AG04449 (cell line): ENCODE measurements at regions not wholly inside any gene's neighbourhood (a gene's known extent, or its start where the extent isn't known, plus 50 kb on each side); places are given as distances from the start of the nearest gene placed in this dataset.

Experiments
- CTCF ChIA-PET: fragments of 350-600 bp; formaldehyde crosslinking; extraction: SDS; loops from one replicate; lab custom pipeline; 2021; ENCODE audit warnings: antibody characterized with exemption; lab: Yijun Ruan, JAX
- POLR2A ChIA-PET: fragments of 400-600, 350-600 bp; formaldehyde crosslinking; extraction: SDS; loops from one replicate; lab custom pipeline; 2020; ENCODE audit warnings: antibody characterized with exemption, inconsistent platforms; lab: Yijun Ruan, JAX
- DNase-seq: peaks from one replicate; pipeline ENCODE4 v3.0.0-alpha.2; 2010; ENCODE audit warnings: low read depth, low spot score
- H3K4me3 ChIP-seq: 2 replicates; pipeline ENCODE4 v1.5.1; 2011; ENCODE audit warnings: low read depth, mild to moderate bottlenecking, control low read depth, low read length
- CTCF ChIP-seq: IDR thresholded peaks from one replicate; pipeline ENCODE4 v1.5.1; 2011; ENCODE audit warnings: mild to moderate bottlenecking, moderate library complexity, low read length, control low read depth, inconsistent platforms; ENCODE audit not compliant: insufficient read depth; ENCODE audit errors: missing control alignments

GRCh38 chr13:29677627-29678026 is 82.1 kb upstream of the SLC7A1 start:
- ChIA-PET POLR2A (no interaction called here), CTCF (no interaction called here)
- no peak for DNase-seq
- no peak overlapping the region for H3K4me3 ChIP-seq
- TF ChIP-seq CTCF = no peak

- H3K4me3 ChIP-seq = no peak overlapping the region
- DNase-seq = no peak
- CTCF ChIA-PET = interaction anchor here (0.7 kb wide), 1 partner anchor 31 kb away, joined by 4 read pairs; no protein-coding TSS in a partner anchor
- POLR2A ChIA-PET = no interaction called here
- TF ChIP-seq CTCF = no peak
Observed at GRCh38 chr13:29676941-29677452, 81.5 kb upstream of the SLC7A1 start.

GRCh38 chr13:29676535-29676934 is 81.0 kb upstream of the SLC7A1 start:
- no peak for TF ChIP-seq CTCF
- CTCF ChIA-PET = interaction anchor here (0.7 to 1.2 kb wide), 2 partner anchors 32 to 70 kb away, joined by 3 to 4 read pairs; no protein-coding TSS in a partner anchor
- peak; percentile 12 for DNase-seq
- POLR2A ChIA-PET = no interaction called here
- no peak overlapping the region for H3K4me3 ChIP-seq

- CTCF ChIA-PET = no interaction called here
Observed at GRCh38 chr13:29674532-29674931, 79.0 kb upstream of the SLC7A1 start.

GRCh38 chr13:29664591-29664990 is 69.1 kb upstream of the SLC7A1 start:
- no peak for TF ChIP-seq CTCF
- DNase-seq = no peak
- no peak overlapping the region for H3K4me3 ChIP-seq
- POLR2A ChIA-PET = no interaction called here
- CTCF ChIA-PET = no interaction called here

More at GRCh38 chr13:29674532-29674931, 79.0 kb upstream of the SLC7A1 start:
- TF ChIP-seq CTCF = no peak
- no peak overlapping the region for H3K4me3 ChIP-seq
- POLR2A ChIA-PET = no interaction called here
- no peak for DNase-seq

- no peak overlapping the region for H3K4me3 ChIP-seq
- ChIA-PET CTCF (no interaction called here), POLR2A (interaction anchor here (0.9 kb wide), 2 partner anchors 35 to 59 kb away, joined by 3 to 4 read pairs; partner anchors contain the start of gene SLC7A1)
- peak; percentile 63 for DNase-seq
- no peak for TF ChIP-seq CTCF
Observed at GRCh38 chr13:29654843-29655547, 59.5 kb upstream of the SLC7A1 start.
